HG03045 (cell line): ENCODE measurements at regions not wholly inside any gene's neighbourhood (a gene's known extent, or its start where the extent isn't known, plus 50 kb on each side); places are given as distances from the start of the nearest gene placed in this dataset.
"Not testable (repeated sequence)": the region's sequence is repeated elsewhere in the genome, so short reads cannot be mapped to it uniquely, and the experiment has no call there.

ENCODE experiments used
- ATAC-seq: cut with Tn5 transposase; IDR thresholded peaks from one replicate; pipeline ENCODE4 v1.9.1; 2021; ENCODE audit warnings: mild to moderate bottlenecking, moderate library complexity; ENCODE audit not compliant: unreplicated experiment

DNA sequence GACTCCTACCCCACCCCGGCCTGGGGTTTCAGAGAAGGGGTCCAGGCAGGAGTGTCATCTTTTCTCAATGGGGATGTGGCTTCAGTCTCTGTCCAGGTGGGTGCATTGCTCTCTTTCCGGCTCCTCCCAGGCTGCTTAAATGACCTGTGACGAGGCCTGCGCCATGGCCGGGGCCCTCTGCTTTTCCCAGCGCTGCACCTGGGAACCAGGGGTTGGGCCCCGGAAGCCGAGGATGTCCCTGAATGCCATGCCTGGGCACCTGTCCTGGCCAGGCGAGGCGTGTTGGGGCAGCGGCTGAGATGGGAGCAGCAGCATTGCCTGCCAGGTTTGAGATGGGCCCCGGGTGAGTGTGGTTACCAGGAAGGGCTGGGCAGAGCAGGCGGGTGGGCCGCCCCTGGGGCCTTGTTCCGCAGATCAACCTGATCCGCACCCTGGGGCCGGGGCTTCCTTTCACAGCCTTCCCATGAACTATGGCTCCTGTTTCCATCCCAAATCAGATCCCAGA lies 147.4 kb downstream of the SEC14L1 start:
- ATAC-seq, result no peak

DNA sequence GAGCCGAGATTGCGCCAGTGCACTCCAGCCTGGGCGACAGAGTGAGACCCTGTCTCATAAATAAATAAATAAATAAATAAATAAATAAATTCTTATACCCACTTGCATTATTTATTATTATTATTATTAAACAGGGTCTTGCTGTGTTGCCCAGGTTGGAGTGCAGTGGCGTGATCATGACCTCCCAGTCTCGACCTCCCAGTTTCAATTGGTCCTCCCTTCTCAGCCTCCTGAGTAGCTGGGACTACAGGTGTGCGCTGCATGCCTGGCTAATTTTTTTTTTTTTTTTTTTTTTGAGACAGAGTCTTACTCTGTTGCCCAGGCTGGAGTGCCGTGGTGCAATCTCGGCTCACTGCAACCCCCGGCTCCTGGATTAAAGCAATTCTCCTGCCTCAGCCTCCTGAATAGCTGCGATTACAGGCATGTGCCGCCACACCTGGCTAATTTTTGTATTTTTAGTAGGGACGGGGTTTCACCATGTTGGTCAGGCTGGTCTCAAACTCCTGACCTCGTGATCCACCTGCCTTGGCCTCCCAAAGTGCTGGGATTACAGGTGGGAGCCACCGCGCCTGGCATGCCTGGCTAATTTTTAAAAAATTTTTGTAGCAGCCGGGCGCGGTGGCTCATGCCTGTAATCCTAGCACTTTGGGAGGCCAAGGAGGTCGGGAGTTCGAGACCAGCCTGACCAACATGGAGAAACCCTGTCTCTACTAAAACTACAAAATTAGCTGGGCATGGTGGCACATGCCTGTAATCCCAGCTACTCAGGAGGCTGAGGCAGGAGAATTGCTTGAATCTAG lies 150.2 kb downstream of the SEC14L1 start:
- not testable (repeated sequence) for ATAC-seq

DNA sequence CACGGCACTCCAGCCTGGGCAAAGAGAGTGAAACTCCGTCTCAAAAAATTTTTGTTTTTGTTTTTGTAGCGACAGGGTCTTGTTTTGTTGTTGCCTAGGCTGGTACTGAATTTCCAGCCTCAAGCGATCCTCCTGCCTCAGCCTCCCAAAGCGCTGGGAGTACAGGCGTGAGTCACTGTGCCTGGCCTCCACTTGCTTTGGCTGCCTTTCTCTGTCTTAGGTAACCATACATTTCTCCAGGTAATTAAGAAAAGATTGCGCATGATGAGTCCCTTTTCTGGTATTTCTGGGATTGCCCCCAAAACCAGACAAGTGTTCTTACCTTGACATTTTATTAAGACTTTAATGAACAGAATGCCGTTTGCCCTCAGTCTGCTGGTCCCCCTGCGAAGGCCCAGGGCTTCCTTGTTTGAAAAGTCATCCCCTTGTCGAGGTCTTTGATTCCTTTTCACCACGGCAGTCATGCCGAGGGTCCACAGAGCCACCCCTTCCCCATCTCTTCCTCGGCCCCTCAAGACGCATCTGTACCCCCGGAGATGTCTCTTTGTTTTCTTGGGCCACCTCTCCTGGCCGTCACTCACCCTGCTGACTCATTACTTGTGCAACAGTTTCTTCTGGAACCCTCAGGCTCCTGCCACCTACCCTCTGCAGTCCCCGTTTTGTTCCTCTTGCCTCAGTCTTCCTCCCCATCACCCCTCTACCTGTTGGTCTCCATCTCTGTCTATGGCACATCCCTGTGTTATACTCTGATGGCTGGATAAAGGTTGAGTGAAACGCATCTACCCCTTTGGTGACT lies 151.0 kb downstream of the SEC14L1 start:
- ATAC-seq, result no peak

DNA sequence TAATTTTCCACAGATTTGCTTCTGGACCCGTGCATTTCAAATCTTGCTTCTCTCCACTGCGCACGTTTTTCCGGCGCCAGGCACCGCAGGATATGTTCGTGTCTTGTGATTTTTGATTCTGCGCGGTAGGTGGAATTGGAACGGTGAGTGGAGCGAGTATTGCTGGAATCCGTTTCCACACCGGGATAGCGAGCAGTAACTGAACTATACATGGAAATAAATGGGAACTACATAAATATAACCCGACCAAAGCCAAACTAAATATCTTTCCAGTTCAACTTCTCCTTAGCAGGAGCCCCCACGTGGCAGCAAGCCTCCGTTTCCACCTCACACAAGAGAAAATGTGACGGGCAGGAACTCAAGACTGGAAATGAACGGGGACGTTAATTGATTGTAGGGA lies 154.0 kb downstream of the SEC14L1 start:
- no peak for ATAC-seq

DNA sequence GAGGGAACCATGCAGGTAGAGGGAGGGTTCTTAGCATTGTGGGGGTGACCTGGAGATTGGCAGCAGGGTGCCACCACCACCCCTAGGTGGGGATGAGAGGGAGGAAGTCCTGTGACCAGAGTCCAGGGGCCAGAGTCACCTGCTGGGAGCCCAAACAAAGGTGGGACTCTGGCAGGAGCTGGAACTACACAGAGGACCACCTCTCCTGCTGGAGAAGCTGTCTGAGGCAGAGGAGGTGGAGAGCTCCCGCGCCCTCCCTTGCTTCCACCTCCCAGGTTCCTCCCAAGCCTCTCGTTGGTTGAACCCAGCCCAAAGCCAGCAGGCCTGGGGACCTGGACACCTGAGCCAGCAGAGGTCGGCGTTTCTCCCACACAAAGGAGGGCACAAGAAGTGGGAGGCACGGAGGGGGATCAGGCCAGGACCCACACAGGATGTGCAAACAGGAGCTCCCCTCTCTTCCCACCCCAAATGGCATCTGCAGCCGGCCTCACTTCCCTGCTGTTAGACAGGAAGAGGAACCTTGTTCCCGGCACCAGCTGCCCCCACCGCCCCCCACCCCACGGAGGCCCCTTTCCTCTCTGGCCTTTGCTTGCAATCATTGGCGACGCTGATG lies 154.6 kb downstream of the SEC14L1 start:
- no peak for ATAC-seq

DNA sequence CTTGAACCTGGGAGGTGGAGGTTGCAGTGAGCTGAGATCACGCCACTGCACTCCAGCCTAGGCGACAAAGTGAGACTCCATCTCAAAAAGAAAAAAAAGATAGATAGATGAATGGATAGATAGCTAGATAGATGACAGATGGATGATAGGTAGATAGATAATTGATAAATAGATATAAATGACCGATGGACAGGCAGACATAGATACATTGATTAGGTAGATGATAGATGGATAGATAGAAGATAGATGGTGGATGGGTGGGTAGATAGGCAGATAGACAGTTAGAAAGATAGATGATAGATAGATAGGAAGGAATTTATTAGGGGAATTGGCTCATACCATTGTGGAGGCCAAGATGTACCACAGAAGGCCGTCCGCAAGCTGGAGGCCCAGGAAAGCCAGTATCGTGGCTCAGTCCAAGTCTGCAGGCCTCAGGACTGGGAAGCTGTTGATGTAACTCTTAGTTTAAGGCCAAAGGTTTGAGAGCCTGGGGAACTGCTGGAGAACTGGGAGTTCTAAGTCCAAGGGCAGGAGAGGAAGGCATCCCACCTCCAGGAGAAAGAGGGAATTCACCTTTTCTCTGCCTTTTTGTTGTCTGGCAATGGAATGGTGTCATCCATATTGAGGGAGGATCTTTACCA lies 156.1 kb downstream of the SEC14L1 start:
- no peak for ATAC-seq

DNA sequence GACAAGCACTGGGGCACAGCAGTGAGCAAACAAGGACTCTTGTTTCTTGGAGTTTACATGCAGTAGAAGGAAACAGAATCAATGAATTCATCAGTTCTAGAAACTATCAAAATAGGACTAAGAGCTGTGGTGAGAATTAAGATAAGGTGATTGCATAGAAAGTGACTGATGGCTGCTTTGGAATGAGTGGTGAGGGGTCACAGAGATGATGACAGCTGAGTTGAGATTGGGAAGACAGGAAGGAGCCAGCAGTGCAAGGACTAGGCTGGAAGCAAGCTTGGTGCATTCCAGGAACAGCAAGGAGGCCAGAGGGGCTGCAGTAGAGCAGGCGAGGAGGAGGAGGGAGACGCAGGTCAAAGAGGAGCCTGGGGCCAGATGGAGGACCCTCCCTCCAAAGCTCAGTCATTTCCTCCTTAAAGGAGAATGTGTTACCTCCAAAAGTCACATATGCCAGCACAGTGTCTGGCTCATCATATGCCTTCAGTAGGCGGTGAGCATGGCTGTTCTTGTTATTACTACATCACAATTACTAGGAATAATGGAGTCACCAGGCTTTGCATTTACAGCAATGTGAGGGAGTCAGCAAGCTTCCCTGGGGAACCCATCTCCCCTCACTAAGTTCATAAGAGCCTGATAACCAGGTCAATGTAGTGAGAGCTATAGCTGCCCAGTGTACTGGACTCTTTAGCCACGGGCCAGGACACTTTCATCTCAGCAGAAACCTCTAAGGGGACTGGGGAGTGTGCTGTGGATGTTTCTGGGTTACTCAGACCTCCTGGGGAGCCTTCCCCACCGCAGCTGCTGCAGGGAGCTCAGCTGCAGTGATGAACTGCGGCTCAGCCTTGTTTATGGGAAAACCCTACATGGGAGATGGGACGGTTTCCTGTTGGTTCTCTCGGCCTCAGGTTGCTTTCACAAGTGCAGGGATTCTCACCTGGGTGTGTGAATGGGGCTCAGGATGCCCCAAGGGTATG lies 157.2 kb downstream of the SEC14L1 start:
- ATAC-seq, result no peak

DNA sequence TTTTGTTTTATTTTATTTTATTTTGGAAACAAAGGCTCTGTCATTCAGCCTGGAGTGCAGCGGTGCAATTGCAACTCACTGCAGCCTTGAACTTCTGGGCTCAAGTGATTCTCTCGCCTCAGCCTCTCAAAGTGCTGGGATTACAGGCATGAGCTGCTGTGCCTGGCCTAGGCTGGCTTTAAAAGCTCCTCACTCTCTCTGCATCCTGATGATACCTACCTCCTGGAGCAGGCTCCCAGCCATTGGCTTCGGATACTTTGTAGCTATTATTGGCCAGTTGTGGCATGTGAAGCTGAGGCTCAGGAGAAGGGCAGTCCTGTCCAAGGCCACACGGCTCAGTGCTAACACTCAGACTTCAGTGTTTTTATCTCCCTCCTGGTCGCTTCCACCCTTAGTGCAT lies 158.0 kb downstream of the SEC14L1 start:
- ATAC-seq, result no peak

DNA sequence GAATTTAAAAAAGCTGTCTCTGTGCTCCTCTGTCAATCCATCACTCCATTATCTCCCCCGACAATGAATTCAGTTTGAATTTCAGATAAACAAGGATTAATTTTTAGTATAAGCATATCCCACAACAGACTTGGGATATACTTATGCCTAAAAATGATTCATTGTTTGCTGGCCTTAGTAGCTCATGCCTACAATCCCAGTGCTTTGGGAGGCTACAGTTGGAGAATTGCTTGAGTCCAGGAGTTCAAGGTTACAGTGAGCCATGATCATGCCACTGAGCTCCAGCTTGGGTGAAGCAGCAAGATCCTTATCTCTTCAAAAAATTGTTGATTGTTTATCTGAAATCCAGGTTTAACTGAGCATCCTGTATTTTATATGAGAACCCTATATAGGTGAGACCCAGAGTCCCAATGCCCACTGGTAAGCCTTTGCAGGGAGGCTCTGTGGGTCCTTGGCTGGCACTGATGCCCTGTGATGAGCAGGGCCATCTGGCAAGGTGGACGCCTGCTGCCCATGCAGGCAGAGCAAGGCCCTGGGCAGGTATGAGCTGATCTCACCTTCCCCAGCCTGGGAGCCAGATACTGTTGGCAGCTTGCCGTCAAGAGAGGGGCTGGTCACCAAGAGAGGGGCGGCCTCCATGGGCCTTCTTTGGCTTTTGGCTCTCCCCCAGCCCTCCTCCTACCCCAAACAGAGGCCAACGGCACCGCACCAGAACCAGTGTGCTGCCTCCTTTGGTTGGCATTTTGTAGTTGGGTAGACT lies 158.7 kb downstream of the SEC14L1 start:
- ATAC-seq, result no peak

DNA sequence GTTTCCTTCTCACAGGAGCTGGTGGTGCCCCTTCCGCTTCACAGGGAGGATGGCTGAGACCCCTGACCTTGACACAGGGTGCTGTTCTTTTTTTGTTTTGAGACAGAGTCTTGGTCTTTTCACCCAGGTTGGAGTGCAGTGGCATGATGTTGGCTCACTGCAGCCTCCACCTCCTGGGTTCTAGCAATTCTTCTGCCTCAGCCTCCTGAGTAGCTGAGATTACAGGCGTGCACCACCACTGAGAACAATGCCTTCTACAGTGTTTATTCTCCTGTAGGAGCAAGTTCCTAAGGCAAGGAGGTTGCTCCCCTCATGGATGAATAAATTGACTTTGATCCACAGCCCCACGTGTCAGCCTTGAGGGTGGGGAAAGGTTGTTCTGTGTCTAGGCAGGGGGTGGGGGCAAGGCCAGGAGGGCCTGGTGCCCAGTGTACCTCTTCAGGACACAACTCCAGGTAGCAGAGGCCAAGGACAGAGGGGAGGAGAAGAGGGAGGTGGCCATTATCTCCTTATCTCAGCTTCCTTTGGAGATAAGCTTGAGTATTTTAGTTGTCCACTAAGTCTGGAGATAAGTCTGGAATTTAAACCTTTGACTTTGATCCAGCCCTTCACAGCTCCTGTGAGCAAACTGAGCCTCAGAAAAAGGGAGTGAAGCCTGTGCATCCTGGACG lies 159.4 kb downstream of the SEC14L1 start:
- no peak for ATAC-seq

DNA sequence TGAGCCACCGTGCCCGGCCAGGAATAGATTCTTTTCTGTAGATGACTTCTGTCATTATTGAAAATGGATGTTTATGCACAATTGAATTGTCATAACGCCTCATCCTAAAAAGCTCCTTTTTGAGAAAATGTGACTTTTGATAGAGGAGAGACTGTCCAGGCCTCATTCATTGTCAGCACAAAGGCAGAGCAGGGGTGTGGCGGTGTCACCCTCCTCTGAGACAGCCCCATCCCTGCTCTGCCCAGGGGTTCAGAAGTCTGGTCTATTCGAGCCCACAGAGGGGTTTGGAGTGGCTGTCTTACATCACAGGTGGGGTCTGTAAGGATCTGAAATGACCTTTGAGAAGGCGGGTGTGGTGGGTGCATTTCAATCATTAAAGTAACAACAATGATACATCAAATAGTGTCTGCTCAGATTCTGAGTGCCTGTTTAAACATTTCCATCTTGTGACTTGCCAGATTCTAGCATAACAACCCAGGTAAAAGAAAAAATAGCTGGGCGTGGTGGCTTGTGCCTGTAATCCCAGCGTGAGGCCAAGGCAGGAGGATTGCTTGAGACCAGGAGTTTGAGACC lies 161.0 kb downstream of the SEC14L1 start:
- no peak for ATAC-seq

DNA sequence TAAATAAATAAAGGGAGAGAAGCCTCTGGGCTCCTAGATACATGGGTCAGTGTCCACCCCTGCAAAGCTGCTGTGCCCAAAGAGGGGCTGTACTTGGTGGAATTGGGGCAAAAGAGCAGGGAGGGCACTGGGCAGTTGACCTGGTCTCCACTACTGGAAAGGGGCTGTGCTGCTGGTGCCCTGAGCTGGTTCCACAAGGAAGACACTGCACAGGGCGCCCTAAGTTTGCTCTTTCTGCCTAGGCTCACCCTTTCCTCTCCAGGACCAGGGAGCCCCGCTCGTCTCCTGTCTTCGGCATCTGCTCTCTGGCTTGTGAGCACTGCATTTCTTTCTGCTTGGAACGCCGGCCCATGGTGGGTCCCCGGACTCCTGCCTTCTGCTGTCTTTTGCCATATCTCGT lies 161.9 kb downstream of the SEC14L1 start:
- ATAC-seq, result no peak

DNA sequence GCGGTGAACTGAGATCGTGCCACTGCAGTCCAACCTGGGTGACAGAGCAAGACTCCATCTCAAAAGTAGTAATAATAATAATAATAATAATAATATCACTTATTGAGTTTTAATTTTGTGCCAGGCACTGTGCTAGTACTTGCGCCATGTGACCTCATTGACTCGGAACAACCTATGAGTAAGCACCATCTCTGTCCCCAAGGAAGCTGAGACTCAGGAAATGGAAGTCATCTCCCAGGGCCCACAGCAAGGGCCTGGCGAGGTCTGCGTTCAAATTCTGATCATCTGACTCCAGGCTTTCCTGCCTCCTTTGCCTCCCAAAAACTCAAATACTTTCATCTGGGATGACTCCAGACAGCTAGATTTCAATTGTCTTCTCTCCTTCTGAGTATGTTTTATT lies 162.9 kb downstream of the SEC14L1 start:
- no peak for ATAC-seq

DNA sequence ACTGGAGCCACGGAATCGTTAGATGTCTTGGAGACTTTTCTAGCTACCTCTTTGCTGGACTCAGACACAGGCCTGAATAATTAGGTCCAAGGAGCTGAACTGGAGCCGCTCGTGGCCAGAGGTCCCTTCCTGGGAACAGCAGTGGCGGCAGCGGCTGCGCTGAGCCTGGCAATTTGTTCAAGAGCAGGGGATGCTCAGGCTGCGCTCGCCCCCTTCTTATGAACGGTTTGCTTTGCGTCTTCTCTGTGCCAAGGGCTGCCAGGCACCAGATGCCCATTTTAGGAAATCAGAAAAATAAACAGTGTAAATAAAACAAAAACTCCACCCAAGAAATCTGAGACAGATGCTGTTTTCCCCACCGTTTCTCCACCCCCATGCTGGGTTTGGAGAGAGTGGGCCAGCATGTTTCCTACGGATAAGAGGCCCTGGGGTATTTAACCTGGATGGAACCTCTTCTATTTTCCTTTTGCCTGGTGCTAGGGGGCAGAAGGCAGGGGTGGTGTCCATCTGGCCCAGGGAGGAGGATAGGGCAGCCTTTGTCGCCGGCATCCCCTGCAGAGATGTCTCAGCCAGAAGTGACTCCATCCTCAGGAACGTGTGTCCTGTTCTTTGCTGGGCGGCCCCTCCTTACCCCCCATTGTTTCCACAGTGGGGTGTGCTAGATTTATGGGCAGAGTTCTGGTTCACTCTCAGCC lies 163.4 kb downstream of the SEC14L1 start:
- ATAC-seq, result no peak

DNA sequence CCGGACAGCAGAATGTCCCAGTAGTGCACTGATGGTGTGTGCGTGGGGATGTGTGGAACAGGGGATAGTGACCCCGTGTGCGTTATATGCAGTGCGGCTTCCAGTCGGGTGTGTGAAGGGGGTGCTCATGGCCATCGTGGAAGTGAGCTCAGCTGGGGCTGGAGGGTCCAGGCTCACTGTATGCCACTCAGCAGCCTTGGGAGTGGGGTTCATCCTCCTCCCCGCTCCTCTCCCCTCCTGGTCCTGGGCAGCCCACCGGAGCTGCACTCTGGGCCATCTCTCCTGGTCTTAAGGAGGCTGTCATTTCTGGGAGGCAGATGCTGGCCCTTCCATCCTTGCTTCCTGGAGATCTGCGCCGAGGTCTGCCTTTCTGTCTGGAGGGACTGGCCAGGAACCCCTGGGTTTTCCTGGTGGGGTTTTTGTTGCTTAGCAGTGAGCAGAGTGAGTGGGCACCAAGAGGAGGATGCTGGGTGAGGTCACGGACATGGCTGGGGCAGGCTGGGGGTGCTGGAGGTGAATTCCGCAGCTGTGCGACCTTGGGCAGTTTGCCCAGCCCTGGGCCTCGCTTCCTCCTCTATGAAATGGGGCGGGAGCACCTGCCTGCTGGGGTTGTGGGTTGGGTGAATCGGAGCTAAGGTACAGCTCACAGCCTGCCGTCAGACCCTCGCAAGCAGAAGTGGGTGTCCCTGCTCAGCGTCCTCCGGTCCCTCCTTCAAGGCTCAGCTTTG lies 164.1 kb downstream of the SEC14L1 start:
- no peak for ATAC-seq

DNA sequence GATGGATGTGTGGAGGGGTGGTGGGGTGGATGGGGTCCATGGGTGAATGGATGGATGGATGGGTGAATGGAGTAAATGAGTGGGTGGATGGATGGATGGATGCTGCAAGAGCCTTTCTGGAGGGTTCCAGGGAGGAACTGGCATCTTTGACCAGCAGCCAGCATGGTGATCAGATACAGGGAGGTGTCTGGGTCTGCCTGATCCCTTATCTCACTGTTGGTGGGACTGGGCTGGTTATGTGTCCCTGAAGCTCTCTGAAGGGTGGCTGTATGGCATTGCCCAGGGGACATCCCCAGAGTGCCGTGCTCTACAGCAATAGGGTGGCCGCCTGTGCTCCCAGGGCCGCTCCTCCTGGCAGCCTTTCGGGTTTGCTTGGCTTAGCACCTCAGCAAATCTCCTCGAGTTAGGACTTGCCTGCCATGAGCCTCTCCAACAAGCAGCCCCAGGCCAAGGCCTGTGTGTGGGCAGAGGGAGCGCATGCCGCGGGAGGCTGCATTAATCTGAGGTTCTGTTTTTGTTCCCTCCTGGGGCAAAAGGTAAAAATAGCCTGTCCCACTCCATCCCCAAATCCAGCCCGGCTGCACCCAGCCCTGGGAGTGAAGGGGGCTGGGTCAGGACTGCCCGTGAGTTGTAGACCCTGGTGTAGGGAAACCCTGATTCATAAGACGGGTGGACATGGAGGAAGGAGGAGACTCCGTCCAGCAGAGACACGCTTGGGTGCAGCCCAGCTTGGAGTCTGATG lies 165.4 kb downstream of the SEC14L1 start:
- ATAC-seq, result no peak
